Activated CD8-positive, alpha-beta memory T cell treated with anti-CD3 and anti-CD28 coated beads, Interleukin-2, amount 10 ng/mL, durations not matched to agents 7 days and 5 days (primary cell): ENCODE measurements at regions not wholly inside any gene's neighbourhood (a gene's known extent, or its start where the extent isn't known, plus 50 kb on each side); places are given as distances from the start of the nearest gene placed in this dataset.
"Not testable (repeated sequence)": the region's sequence is repeated elsewhere in the genome, so short reads cannot be mapped to it uniquely, and the experiment has no call there.

Experiments
- ATAC-seq: fragments of 150-1000 bp; cut with Tn5 transposase; one replicate; pipeline ENCODE4 v1.10.0; 2021; ENCODE audit warnings: moderate library complexity
- CTCF ChIA-PET: fragments of 350-600 bp; sonication (Branson Sonifier 250); formaldehyde crosslinking; loops from one replicate; lab custom pipeline; 2021; ENCODE audit warnings: antibody characterized with exemption; lab: Charles Lee
- DNase-seq: peaks from one replicate; pipeline ENCODE4 v3.0.0-alpha.2; 2020
- H3K27ac Mint-ChIP-seq: one replicate; pipeline ENCODE4 v1.8.0; 2021; ENCODE audit warnings: mild to moderate bottlenecking, mixed read lengths
- H3K27me3 Mint-ChIP-seq: one replicate; pipeline ENCODE4 v1.8.0; 2021; ENCODE audit warnings: mixed read lengths
- H3K36me3 Mint-ChIP-seq: one replicate; pipeline ENCODE4 v1.8.0; 2021; ENCODE audit warnings: mild to moderate bottlenecking, mixed read lengths
- H3K4me1 Mint-ChIP-seq: one replicate; pipeline ENCODE4 v1.8.0; 2021; ENCODE audit warnings: mixed read lengths
- H3K4me3 Mint-ChIP-seq: one replicate; pipeline ENCODE4 v1.8.0; 2021; ENCODE audit warnings: mild to moderate bottlenecking, moderate library complexity, mixed read lengths
- H3K9me3 Mint-ChIP-seq: one replicate; pipeline ENCODE4 v1.8.0; 2022; ENCODE audit warnings: low read depth, mixed read lengths

DNA sequence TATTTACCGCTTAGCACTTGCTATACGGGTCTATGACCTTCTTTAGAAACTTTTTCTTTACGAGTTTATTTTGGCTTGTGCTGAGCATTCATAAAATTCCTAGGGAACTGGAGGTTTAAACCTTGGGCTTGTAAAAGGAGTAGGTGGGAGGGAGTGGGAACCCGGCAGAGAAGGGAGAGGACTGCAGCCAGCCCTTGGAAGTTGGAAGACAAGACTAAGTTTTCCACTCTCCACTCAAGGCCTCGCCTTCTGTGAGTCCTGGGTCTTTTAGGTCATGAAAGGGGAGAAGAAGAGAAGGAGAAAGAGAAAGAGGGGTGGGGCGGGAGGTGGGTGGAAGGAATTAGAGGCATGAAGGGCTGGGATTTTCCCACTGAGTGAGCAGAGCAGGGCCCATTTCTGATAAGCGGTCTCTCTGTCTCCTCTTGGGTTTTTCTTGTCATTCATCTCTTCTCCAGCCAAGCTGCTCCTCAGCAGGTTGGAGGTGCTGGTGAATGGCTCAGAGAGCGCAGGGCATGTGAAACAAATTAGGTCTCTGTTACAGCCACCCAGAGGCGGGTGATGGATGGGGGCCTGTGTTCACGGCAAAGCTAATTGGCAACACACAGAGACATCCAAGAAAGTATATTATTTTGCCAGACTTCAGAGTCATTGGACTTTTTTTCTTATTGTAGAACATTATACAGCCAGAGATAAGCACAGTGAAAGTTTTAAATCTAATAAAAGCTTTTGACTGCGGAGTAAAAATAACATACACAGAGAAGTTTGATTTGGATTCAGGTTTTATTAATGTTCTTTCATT is 247.3 kb downstream of the FOXD2 start:
- Mint-ChIP-seq H3K4me3 (no peak overlapping the region), H3K27ac (no peak overlapping the region), H3K36me3 (no peaks in the 10 kb centered on the region), H3K4me1 (no peaks in the 10 kb centered on the region), H3K9me3 (no peaks in the 10 kb centered on the region), H3K27me3 (peaks cover 20% of the 10 kb centered on the region)
- no peak for ATAC-seq
- DNase-seq, result no peak
- CTCF ChIA-PET, result interaction anchor here (0.6 kb wide), 1 partner anchor 21 kb away, joined by 3 read pairs; no protein-coding TSS in a partner anchor

DNA sequence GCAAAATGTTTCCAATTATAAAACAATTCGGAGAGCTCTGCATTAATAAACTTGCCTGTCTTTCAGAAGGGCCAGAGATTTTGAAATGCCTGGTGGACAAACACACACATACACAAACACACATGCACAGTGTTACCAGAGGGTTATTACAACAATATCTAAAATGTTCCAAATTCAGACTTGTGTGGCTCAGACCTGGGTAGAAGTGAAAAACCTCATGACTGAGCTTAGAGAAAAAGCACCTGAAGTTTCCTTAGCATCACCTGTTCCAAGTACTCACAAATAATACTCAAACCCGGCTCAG is 247.9 kb downstream of the FOXD2 start:
- Mint-ChIP-seq H3K9me3 (no peaks in the 10 kb centered on the region), H3K4me3 (no peak overlapping the region), H3K4me1 (no peaks in the 10 kb centered on the region), H3K27ac (no peak overlapping the region), H3K36me3 (no peaks in the 10 kb centered on the region), H3K27me3 (peaks cover 20% of the 10 kb centered on the region)
- CTCF ChIA-PET, result interaction anchor here (0.6 kb wide), 1 partner anchor 20 kb away, joined by 3 read pairs; no protein-coding TSS in a partner anchor
- no peak for ATAC-seq
- DNase-seq, result no peak

DNA sequence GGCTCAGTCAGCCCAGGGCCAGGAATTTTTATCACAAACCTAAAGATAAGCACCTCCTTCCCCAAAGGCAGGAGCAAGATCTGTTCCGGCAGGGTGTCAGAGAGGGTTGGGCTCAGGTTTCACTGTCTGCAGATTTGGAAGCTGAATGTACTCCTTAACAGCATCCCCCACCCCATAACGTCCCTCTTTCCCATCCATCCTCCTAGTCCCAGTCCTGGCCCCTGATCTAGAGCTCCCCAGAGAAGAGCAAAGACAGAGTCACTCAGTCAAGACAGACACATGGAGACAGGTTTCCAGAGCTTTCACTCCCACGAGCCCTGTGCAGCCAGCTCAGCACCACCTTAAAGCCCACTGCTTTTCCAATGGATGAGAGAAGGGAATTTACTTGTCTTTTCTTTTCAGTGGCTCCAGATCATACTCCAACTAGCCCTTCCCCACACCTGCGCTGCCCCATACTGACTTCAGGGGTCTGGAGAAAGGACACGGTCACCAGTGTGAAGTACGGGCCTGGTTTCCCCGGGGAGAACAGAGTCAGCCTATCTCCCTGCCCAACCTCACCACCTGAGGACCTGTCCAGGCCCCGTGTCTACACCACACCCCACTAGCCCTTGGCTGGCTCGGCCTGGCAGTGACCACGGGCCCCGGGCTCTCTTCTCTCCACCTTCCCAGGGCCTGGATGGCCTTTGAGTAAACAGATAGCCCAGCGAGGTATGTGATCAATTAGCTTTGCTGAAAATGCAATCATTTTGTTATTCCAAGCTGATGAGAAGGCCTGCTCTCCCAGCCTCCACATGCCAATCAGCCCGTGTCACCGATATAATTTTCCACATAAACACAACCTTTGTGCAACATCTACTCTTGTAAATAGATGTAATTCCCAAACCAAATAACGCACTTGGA is 249.1 kb downstream of the FOXD2 start:
- Mint-ChIP-seq H3K27ac (no peak overlapping the region), H3K36me3 (no peaks in the 10 kb centered on the region), H3K27me3 (peaks cover 22% of the 10 kb centered on the region), H3K4me1 (no peaks in the 10 kb centered on the region), H3K9me3 (no peaks in the 10 kb centered on the region), H3K4me3 (no peak overlapping the region)
- CTCF ChIA-PET, result interaction anchor here (0.6 kb wide), 1 partner anchor 47 kb away, joined by 3 read pairs; no protein-coding TSS in a partner anchor
- no peak for ATAC-seq
- DNase-seq, result no peak

DNA sequence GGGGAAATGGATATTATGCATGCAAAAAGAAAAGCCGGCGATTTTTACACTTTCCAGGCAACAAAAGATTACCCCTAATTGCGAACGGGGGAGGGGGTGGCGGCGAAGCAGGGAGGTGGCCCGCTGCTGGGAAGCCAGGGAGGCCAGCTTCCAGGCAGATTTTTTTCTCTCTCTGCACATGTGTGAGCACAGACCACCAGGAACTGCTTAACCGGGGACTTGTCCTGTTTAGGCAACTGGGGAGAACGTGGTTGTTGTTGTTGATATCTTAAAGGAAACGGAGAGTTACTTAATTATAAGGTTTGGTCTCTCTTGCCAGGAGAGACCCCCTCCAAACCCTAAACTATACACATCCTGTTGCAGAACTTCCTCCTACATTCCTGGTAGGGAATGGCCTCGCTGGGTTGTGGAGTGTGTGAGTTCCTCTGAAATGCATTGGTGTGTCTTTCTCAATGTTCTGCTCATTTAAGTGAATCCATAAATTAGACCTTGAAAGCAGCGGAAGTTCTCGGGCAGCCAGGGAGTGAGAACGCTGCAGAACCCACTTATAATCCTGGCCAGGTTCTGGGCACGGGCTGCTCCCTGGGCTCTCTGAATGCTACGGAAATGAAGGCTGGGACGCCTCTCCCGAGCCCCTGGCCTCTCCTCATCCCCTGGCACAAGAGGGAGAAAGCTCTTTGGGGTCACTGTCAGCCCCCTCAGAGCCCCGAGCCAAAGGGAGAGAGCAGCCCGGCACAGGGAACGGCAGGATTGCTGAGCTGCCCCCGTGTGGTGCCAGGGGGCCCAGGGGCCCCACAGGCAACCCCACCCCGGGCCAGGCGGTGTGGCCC is 250.0 kb downstream of the FOXD2 start:
- no peaks in the 10 kb centered on the region for H3K4me1 Mint-ChIP-seq
- CTCF ChIA-PET, result no interaction called here
- H3K9me3 Mint-ChIP-seq, result no peaks in the 10 kb centered on the region
- H3K27me3 Mint-ChIP-seq, result peaks cover 22% of the 10 kb centered on the region
- H3K27ac Mint-ChIP-seq, result no peak overlapping the region
- ATAC-seq, result no peak
- no peaks in the 10 kb centered on the region for H3K36me3 Mint-ChIP-seq
- no peak overlapping the region for H3K4me3 Mint-ChIP-seq
- no peak for DNase-seq

DNA sequence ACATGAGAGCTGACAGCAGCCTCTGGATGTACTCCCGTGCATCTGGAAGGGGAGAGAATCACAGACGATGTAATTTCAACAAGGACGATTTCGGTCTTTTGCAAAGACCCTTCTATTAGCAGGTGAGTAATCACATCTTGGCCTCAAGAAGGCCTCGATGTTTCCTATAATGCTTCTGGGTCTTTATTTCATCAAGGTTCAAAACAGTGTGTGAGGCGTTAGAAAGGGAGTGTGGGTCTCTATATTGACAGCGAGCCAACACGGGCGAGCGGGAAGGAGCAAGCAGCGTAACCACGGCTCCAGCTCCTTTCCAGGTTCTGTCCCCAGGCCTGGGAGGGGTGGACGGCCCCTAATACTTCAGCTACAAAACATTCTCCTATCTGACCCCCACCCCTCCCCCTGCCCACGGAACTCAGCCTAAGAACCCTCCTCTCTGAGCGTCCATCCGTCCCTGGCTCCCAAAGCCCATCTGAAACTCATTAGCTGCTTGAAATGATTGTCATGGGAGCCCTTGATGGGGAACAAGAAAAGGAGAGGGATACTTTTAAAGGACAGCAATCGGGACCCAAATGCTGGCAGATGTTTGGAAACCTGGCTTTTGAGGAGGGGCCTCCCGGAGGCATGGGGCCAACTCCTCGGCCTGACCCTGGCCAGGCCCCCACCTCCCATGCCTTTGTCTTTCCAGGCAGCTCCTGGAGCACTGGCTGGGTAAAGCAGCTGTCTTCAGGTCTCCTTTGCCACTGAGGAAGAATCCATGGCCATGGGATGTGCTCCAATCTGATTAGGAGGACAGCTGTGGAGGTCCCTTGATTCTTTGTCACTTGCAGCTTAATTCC is 250.8 kb downstream of the FOXD2 start:
- Mint-ChIP-seq H3K9me3 (no peaks in the 10 kb centered on the region), H3K27me3 (peaks cover 22% of the 10 kb centered on the region), H3K27ac (no peak overlapping the region), H3K4me1 (no peaks in the 10 kb centered on the region), H3K4me3 (no peak overlapping the region), H3K36me3 (no peaks in the 10 kb centered on the region)
- CTCF ChIA-PET, result no interaction called here
- no peak for DNase-seq
- ATAC-seq, result no peak

DNA sequence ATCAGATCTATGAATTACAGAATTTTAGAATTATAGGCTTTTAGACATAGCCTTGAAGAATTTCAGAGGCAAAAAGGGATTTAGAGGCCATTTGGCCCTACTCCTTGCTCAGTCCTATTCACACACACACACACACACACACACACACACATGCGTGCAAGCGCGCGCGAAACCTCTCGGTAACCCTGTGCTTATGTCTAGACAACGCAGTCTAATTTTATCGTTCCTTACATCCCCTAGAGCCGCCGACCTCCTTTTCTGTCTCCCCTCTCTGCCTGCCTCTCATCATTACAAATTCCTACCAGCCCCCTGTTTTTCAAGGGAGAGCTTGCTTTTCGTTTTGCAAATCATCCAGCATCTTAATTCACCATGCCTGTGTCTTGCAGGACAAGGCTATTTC is 252.1 kb downstream of the FOXD2 start:
- no peaks in the 10 kb centered on the region for H3K9me3 Mint-ChIP-seq
- ATAC-seq (no peak), DNase-seq (no peak)
- H3K4me1 Mint-ChIP-seq, result no peaks in the 10 kb centered on the region
- no peaks in the 10 kb centered on the region for H3K36me3 Mint-ChIP-seq
- peaks cover 22% of the 10 kb centered on the region for H3K27me3 Mint-ChIP-seq
- no peak overlapping the region for H3K4me3 Mint-ChIP-seq
- CTCF ChIA-PET, result no interaction called here
- no peak overlapping the region for H3K27ac Mint-ChIP-seq

DNA sequence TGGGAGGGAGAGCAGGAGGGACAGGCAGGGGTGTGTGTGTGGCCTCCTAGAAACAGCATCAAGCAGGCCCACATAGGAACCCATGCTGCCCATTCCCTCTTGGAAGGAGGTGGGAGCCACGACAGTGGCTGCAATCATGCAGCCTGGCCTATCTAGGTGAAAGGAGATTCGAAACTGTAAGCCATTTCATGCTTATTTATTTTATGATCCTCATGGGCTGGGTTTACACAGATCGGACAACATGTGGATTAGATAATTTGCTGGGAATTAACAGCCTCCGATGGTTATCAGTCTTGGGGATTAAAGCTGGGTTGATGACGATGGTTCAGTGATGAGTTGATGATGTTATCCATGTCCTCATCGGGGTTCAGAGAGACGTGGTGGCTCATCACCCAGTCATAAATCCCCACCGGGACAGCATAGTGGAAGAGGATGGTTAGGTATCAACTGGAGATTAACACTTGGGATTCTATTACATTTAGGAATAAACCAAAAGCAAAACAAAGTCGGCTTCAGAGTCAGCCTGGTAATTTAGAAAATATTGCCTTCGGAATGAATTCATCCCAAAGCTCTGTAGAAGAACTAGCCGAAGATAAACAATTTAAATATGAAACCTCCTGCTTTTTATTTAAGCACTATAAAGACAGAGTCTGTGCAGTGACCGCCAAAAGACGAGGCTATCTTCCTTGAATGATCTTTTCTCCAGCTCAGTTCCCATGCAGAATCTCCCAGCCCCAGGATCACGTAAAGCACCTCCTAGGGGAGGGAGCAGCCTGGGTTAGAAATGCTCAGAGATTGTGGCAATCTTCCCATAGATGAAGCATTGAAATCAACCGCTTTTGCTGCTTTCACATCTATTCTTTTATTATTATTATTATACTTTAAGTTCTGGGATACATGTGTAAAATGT is 252.8 kb downstream of the FOXD2 start:
- DNase-seq, result no peak
- no peak for ATAC-seq
- Mint-ChIP-seq H3K9me3 (no peaks in the 10 kb centered on the region), H3K36me3 (no peaks in the 10 kb centered on the region), H3K4me3 (no peak overlapping the region), H3K4me1 (no peaks in the 10 kb centered on the region), H3K27me3 (peaks cover 22% of the 10 kb centered on the region), H3K27ac (no peak overlapping the region)
- CTCF ChIA-PET, result no interaction called here

DNA sequence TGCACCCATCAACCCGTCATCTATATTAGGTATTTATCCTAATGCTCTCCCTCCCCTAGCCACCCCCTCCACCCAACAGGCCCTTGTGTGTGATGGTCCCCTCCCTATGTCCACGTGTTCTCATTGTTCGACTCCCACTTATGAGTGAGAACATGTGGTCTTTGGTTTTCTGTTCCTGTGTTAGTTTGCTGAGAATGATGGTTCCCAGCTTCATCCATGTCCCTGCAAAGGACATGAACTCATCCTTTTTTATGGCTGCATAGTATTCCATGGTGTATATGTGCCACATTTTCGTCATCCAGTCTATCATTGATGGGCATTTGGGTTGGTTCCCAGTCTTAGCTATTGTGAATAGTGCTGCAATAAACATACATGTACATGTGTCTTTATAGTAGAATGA is 253.4 kb downstream of the FOXD2 start:
- not testable (repeated sequence) for H3K4me3 Mint-ChIP-seq, H3K4me1 Mint-ChIP-seq, H3K9me3 Mint-ChIP-seq, ATAC-seq, H3K36me3 Mint-ChIP-seq, H3K27ac Mint-ChIP-seq, DNase-seq
- CTCF ChIA-PET, result interaction anchor here (1.4 kb wide), 1 partner anchor 254 kb away, joined by 3 read pairs; the partner anchor contains the start of gene FOXD2
- peaks cover 22% of the 10 kb centered on the region for H3K27me3 Mint-ChIP-seq

DNA sequence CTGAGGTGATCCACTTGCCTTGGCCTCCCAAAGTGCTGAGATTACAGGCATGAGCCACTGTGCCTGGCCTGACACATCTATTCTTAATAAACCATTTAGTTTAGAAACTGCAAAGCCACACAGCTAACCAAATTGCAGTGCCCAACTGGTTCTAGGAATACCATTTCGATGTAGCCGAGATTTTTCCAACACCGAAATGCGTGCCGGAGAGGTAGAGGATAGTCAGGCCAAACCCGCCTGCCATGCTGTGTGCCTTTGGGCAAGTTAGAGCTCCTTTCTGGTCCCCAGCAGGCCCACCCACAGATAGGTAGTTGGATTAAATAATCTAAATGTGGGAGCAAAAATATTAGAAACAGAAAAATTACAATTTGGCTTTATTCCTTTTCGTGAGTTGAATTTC is 254.4 kb downstream of the FOXD2 start:
- no peak for DNase-seq
- no peak for ATAC-seq
- no peaks in the 10 kb centered on the region for H3K36me3 Mint-ChIP-seq
- no peaks in the 10 kb centered on the region for H3K4me1 Mint-ChIP-seq
- H3K4me3 Mint-ChIP-seq, result no peak overlapping the region
- CTCF ChIA-PET, result interaction anchor here (1.4 kb wide), 1 partner anchor 255 kb away, joined by 3 read pairs; the partner anchor contains the start of gene FOXD2
- H3K9me3 Mint-ChIP-seq, result no peaks in the 10 kb centered on the region
- peaks cover 16% of the 10 kb centered on the region for H3K27me3 Mint-ChIP-seq
- no peak overlapping the region for H3K27ac Mint-ChIP-seq

DNA sequence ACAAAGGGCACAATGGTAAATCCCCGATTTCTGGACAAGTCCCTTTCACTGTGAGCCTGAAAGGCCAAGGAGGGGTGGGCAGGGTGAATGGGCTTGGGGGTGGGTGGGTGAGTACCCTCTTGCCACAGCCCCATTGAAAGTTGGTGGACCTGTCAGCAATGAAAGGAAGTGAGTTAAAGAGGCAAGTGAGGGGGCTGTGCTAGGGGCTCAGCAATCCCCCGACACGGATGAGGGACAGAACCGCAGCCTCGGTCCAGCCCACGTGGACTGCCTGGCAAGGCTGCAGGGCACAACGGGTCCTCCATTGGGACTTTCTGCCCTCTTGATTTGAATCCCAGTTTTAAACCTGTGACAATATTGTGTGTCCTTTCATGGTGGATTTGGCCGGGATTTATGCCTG is 255.3 kb downstream of the FOXD2 start:
- Mint-ChIP-seq H3K9me3 (no peaks in the 10 kb centered on the region), H3K4me1 (no peaks in the 10 kb centered on the region), H3K36me3 (no peaks in the 10 kb centered on the region), H3K27me3 (peaks cover 9% of the 10 kb centered on the region), H3K27ac (no peak overlapping the region), H3K4me3 (no peak overlapping the region)
- ATAC-seq (no peak), DNase-seq (no peak)
- CTCF ChIA-PET, result no interaction called here

DNA sequence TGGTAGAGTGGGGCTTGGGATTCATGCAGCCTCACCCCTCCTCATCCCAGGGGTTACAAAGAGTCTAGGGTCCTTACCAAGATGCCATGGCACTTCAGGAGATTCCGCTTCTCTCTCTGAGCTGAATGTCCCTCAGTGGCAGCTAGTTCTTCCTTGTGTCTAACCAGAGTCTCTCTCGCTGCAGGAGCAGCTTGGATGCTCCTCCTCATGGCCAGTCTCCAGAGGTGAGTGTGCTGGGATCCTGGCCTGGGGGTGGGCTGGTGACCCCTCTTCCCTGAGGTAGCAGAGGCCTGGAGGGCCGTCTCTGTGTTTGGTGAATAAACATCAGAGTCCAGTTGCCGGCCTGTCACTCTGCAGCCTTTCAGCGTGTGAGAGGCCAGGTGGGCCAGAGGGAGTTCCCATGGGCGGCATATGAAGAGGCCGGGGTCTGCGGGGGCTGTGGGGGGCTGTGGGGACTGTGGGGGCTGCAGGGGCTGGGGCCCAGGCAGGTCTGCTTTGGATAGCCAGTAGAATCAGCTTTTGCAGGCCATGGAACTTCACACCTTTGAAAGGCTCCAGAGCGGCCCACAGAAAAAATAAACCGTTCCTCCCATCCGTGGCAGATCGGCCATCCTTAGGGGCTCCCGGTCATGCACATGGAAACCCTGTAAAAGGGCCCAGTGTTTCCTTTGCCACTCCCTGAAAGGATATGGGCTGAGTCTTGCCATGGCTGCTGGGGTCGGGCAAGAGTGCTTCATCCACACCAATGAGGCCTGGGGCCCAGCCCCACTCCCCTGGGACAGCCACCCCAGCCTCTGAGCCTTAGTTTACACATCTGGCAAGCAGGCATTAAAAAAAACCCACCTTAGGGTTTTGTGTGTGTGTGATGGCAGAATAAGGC is 256.4 kb downstream of the FOXD2 start:
- no peak for ATAC-seq
- DNase-seq, result no peak
- no peaks in the 10 kb centered on the region for H3K36me3 Mint-ChIP-seq
- H3K4me3 Mint-ChIP-seq, result no peak overlapping the region
- no peaks in the 10 kb centered on the region for H3K9me3 Mint-ChIP-seq
- no peaks in the 10 kb centered on the region for H3K4me1 Mint-ChIP-seq
- no peak overlapping the region for H3K27ac Mint-ChIP-seq
- CTCF ChIA-PET, result no interaction called here
- H3K27me3 Mint-ChIP-seq, result peaks cover 7% of the 10 kb centered on the region
